Loucy (cell line): ENCODE measurements at regions not wholly inside any gene's neighbourhood (a gene's known extent, or its start where the extent isn't known, plus 50 kb on each side); places are given as distances from the start of the nearest gene placed in this dataset.

Experiments
- H2AFZ ChIP-seq: fragments of 200-600 bp; sonication (generic); 2 replicates; pipeline ENCODE4 v1.6.0; 2016; ENCODE audit warnings: antibody characterized with exemption, mild to moderate bottlenecking, low read length, moderate library complexity
- H3F3A ChIP-seq: fragments of 200-600 bp; 2 replicates; pipeline ENCODE4 v1.6.0; 2016; ENCODE audit warnings: antibody characterized with exemption, low read depth, mild to moderate bottlenecking
- H3K27me3 ChIP-seq: fragments of 200-600 bp; sonication (generic); 2 replicates; pipeline ENCODE4 v1.6.1; 2014; ENCODE audit warnings: low read length, mild to moderate bottlenecking; ENCODE audit not compliant: insufficient read depth, poor library complexity, severe bottlenecking
- H3K36me3 ChIP-seq: fragments of 200-600 bp; sonication (generic); 2 replicates; pipeline ENCODE4 v1.6.1; 2016; ENCODE audit warnings: low read length; ENCODE audit not compliant: insufficient read depth
- H3K4me1 ChIP-seq: fragments of 200-600 bp; sonication (generic); 2 replicates; pipeline ENCODE4 v1.5.1; 2014; ENCODE audit warnings: low read length, mild to moderate bottlenecking; ENCODE audit not compliant: insufficient read depth, poor library complexity, severe bottlenecking
- H3K4me2 ChIP-seq: fragments of 200-600 bp; sonication (generic); 2 replicates; pipeline ENCODE4 v1.6.0; 2014; ENCODE audit warnings: antibody characterized with exemption, low read length, low read depth, mild to moderate bottlenecking; ENCODE audit not compliant: poor library complexity, severe bottlenecking
- H3K4me3 ChIP-seq: fragments of 200-600 bp; sonication (generic); 2 replicates; pipeline ENCODE4 v1.5.1; 2014; ENCODE audit warnings: low read length, mild to moderate bottlenecking, mixed read lengths; ENCODE audit not compliant: poor library complexity, severe bottlenecking
- H3K79me2 ChIP-seq: fragments of 200-600 bp; sonication (generic); 2 replicates; pipeline ENCODE4 v1.6.1; 2014; ENCODE audit warnings: low read length; ENCODE audit not compliant: insufficient read depth
- H3K9ac ChIP-seq: fragments of 200-600 bp; sonication (generic); 2 replicates; pipeline ENCODE4 v1.6.0; 2014; ENCODE audit warnings: mild to moderate bottlenecking, low read depth, low read length, moderate library complexity; ENCODE audit not compliant: poor library complexity, severe bottlenecking
- H3K9me2 ChIP-seq: fragments of 200-600 bp; sonication (generic); replicated peaks from 2 replicates; pipeline ENCODE4 v1.6.1; 2016; ENCODE audit warnings: low read depth, low read length, mixed read lengths
- H3K9me3 ChIP-seq: fragments of 200-600 bp; sonication (generic); 2 replicates; pipeline ENCODE4 v1.6.1; 2014; ENCODE audit warnings: mild to moderate bottlenecking, antibody characterized with exemption, low read length, low read depth; ENCODE audit not compliant: insufficient read depth
- H4K20me1 ChIP-seq: fragments of 200-600 bp; sonication (generic); 2 replicates; pipeline ENCODE4 v1.6.0; 2014; ENCODE audit warnings: antibody characterized with exemption, low read length, mild to moderate bottlenecking; ENCODE audit not compliant: insufficient read depth, poor library complexity, severe bottlenecking
- EZH2phosphoT487 ChIP-seq: fragments of 200-600 bp; IDR thresholded peaks from 2 replicates; pipeline ENCODE4 v1.6.1; 2018; ENCODE audit warnings: antibody characterized with exemption, mild to moderate bottlenecking, moderate library complexity, borderline replicate concordance
- TF ChIP-seq, protein P1 (sequence below): fragments of 200-600 bp; sonication (generic); conservative IDR thresholded peaks from 2 replicates; pipeline ENCODE4 v1.5.1; 2014; ENCODE audit warnings: mild to moderate bottlenecking, antibody characterized with exemption, low read length

GRCh38 chr2:167822690-167823465 is 424.5 kb downstream of the STK39 start:
- no peaks in the 10 kb centered on the region for H3K9me2 ChIP-seq
- no peak for TF ChIP-seq EZH2phosphoT487
- TF ChIP-seq, protein P1, sequence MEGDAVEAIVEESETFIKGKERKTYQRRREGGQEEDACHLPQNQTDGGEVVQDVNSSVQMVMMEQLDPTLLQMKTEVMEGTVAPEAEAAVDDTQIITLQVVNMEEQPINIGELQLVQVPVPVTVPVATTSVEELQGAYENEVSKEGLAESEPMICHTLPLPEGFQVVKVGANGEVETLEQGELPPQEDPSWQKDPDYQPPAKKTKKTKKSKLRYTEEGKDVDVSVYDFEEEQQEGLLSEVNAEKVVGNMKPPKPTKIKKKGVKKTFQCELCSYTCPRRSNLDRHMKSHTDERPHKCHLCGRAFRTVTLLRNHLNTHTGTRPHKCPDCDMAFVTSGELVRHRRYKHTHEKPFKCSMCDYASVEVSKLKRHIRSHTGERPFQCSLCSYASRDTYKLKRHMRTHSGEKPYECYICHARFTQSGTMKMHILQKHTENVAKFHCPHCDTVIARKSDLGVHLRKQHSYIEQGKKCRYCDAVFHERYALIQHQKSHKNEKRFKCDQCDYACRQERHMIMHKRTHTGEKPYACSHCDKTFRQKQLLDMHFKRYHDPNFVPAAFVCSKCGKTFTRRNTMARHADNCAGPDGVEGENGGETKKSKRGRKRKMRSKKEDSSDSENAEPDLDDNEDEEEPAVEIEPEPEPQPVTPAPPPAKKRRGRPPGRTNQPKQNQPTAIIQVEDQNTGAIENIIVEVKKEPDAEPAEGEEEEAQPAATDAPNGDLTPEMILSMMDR, result no peak
- no peak overlapping the region for H3K9ac ChIP-seq
- H3K9me3 ChIP-seq, result no peaks in the 10 kb centered on the region
- H3K79me2 ChIP-seq, result no peaks in the 10 kb centered on the region
- H4K20me1 ChIP-seq, result no peaks in the 10 kb centered on the region
- no peak overlapping the region for H3K4me2 ChIP-seq
- no peaks in the 10 kb centered on the region for H3K4me1 ChIP-seq
- no peaks in the 10 kb centered on the region for H3K27me3 ChIP-seq
- no peaks in the 10 kb centered on the region for H3F3A ChIP-seq
- H3K36me3 ChIP-seq, result no peaks in the 10 kb centered on the region
- H3K4me3 ChIP-seq, result no peak overlapping the region
- H2AFZ ChIP-seq, result no peak overlapping the region

GRCh38 chr2:167820488-167820887 is 426.9 kb downstream of the STK39 start:
- Histone ChIP-seq H2AFZ (no peak overlapping the region), H3K9me3 (no peaks in the 10 kb centered on the region), H3K4me2 (no peak overlapping the region)

GRCh38 chr2:167818521-167818920 is 428.9 kb downstream of the STK39 start:
- H3K4me3 ChIP-seq, result no peak overlapping the region

More at GRCh38 chr2:167820488-167820887, 426.9 kb downstream of the STK39 start:
- Histone ChIP-seq H3K4me1 (no peaks in the 10 kb centered on the region), H4K20me1 (no peaks in the 10 kb centered on the region), H3K36me3 (no peaks in the 10 kb centered on the region), H3K79me2 (no peaks in the 10 kb centered on the region), H3K9ac (no peak overlapping the region), H3K27me3 (no peaks in the 10 kb centered on the region), H3K4me3 (no peak overlapping the region), H3F3A (no peaks in the 10 kb centered on the region), H3K9me2 (no peaks in the 10 kb centered on the region)
- no peak for TF ChIP-seq EZH2phosphoT487
- TF ChIP-seq, protein P1, result no peak

More at GRCh38 chr2:167818521-167818920, 428.9 kb downstream of the STK39 start:
- H3K79me2 ChIP-seq, result no peaks in the 10 kb centered on the region
- no peaks in the 10 kb centered on the region for H3K9me2 ChIP-seq
- no peaks in the 10 kb centered on the region for H4K20me1 ChIP-seq
- no peak overlapping the region for H3K9ac ChIP-seq
- H2AFZ ChIP-seq, result no peak overlapping the region
- TF ChIP-seq EZH2phosphoT487, result no peak
- TF ChIP-seq, protein P1, result no peak
- no peaks in the 10 kb centered on the region for H3K9me3 ChIP-seq
- H3K27me3 ChIP-seq, result no peaks in the 10 kb centered on the region
- no peaks in the 10 kb centered on the region for H3K36me3 ChIP-seq
- H3K4me1 ChIP-seq, result no peaks in the 10 kb centered on the region
- H3F3A ChIP-seq, result no peaks in the 10 kb centered on the region
- no peak overlapping the region for H3K4me2 ChIP-seq
